ENCODE measurements at regions not wholly inside any gene's neighbourhood (a gene's known extent, or its start where the extent isn't known, plus 50 kb on each side); places are given as distances from the start of the nearest gene placed in this dataset.
A peak's percentile ranks its signal among the peaks of the same experiment; 100 is the strongest.

DNA sequence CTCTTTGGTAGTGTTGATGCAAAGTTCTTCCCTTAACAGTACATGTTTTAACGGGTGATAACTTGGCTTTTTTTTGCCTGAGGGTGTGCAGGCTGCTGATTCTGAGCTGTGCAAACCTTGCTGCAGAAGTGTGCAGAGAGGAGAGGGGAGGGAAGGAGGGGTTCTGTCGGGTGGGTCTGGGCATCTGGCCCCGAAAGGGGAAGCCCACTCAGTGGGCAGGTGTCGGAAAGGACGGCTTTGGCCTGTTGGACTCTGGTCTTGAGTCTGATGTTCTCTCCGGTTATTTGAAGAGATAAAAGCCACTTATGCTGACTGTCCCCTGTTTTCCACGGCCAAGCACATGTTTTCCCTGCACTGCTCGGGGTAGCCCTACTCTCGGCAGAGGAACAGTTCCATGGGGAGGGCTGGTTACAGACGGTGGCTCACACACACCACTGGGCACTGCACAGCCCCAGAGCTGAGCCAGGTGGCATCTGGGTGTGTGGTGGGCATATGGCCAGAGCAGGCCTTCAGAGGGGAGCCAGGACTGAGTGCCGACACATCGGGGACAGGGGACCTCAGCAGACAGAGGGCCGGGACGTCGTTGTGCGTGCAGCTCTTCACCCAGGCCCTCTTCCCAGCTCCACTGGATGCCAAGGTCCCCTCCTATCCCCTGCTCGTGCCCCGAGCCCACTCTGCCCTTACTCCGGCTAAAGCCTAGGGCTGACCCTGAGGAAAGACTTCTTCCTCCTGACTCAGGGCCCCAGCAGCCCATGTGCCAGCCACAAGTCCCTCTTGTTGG, 93.2 kb downstream of the TEX29 start:
- no peak for DNase-seq (ENCODE audit: low spot score)

DNA sequence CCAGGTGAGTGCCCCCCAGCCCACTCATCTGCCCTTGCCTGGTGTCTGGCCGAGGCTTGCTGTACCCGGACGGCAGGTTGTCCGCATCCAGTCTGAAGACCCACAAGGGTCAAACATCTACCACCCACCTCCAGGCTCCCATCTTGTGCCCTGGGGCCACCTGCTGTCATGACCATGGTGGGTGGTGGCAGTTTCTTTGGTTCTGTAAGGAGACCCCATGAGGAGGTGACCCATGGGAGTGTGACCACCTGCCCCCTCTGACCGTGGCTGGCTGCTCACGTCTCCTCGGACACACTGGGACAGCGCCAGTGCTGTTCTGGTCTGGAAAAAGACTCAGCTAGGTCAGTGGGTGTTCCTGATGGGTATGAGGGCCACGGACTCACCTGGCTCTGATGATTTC, 93.9 kb downstream of the TEX29 start:
- DNase-seq (ENCODE audit: low spot score) = no peak

DNA sequence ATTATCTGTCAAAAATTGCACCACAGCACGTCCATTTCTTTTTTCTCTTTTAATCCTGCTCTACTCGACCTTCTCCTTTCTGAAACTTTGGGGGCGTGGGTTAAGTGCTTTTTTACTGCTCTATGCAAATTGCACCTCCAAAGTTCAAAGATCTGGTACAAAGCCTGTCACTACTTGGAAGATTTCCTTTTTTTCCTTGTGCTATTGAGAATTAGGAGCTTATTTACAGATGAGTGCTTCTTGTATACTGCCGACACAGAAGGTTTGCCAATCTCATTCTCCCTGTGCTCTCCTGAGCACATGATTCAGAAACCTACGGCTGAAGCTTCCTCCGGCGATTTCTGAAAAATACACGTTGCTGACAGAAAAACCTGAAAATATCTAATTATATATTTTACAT, 94.8 kb downstream of the TEX29 start:
- no peak for DNase-seq (ENCODE audit: low spot score)

DNA sequence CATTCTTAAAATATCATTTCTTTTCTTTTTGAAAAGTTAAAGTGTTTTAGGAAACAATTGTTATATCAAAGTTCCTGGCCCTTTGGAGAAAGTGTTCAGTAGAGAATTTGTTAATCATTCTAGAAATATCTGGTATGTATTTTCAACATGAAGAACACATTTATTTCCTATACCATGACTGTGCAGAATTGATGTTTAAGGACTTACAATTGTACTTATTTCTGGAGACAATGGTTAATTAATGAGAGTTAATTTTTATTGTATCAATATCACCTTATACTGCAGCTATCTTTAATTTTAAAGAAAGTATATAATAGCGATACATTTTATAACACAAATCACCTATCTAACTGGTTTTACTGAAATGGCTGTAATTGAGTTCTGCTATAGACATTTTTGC, 95.3 kb downstream of the TEX29 start:
- DNase-seq (ENCODE audit: low spot score) = no peak

DNA sequence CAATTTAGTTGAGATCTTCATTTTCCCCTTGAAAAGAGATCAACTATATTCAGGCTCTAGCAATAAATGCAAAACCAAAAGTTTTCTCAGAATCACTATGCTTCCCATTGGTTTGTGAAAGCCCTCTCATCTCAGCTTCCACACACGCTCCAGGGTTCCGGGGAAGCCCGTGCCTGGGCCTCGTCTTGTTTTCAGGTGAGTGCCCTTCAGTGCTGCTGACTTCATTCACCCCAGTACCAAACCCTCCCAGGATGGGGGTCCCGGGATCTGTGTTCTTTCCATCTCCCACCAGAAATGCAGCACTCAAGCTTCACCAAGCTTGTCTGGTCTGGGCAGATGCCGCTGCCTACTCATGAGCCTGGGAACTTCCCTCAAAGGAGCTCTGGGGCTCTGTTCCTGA, 97.7 kb downstream of the TEX29 start:
- DNase-seq (ENCODE audit: low spot score) = no peak

DNA sequence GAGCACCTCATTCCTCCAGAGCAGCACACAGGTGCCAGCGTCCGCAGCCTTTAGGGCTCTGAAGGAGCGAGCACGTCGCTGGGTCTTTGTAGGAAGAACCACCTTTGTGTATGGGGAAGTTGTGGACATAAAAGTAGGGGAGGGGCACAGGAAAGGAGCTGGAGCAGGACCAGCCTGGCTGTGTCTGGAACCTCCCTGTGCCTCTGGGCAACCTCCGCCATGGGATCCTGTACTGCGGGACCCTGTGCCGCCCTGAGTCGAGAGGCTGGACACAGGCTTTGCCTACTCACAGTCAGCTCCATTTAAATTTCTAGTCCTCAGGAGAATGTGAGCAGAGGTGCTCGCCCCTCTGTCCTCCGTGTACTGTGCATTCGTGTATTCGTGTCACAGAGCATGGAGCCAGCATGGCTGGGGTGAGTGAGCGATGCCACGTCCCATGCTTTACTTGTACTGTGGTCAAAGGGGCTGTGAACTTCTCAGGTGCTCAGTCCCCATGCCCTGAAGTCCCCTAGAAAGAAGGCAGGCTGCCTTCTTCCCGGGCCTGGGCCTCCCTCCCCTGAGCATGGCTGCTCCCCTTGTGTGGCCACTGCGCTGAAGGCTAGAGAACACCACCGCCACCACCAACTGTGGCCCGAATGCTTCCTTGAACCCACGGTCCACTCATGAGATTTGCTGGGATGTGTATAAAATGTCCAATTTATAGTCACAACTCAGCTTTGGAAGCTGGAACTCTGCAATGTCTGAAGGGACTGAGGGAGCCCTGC, 99.9 kb downstream of the TEX29 start:
- DNase-seq (ENCODE audit: low spot score) = no peak

DNA sequence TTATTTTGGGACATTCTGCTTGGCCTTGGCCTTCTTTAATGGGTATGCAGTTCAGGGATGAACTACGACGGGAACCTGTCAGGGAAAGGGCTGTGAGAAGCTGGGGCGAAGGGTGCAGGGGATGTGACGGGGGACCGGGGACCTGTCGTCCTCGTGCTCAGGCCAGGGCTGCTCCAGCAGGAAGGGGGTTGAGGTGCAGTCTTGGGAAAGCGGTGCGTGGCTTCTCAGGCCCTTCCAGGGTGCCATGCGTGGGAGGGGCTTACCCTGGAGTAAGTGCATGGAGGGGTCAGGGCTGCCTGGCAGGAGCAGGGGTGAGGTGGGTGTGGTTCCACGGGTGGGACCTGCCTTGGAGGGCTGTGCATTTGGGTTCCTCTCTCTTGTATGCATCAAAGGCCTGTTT, 100.8 kb downstream of the TEX29 start:
- no peak for DNase-seq (ENCODE audit: low spot score)

DNA sequence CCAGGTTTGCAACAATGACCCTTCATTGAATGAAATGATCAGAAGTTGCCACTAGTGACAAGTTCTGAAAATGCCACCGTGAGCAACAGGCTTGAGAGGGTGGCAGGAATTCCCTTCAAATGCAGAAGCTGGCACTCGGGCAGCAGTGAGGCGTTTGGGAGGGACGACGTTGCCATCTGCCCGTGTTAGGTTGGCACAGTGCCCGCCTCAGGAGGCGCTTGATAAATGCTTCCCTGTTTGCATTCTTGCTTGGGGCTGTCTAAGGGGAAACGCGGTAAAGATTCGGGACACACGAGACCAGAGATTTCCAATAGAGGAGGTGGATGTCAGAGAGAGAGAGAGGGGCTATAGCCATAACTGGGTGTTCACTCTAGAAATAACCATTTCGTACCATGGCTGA, 101.9 kb downstream of the TEX29 start:
- no peak for DNase-seq (ENCODE audit: low spot score)

DNA sequence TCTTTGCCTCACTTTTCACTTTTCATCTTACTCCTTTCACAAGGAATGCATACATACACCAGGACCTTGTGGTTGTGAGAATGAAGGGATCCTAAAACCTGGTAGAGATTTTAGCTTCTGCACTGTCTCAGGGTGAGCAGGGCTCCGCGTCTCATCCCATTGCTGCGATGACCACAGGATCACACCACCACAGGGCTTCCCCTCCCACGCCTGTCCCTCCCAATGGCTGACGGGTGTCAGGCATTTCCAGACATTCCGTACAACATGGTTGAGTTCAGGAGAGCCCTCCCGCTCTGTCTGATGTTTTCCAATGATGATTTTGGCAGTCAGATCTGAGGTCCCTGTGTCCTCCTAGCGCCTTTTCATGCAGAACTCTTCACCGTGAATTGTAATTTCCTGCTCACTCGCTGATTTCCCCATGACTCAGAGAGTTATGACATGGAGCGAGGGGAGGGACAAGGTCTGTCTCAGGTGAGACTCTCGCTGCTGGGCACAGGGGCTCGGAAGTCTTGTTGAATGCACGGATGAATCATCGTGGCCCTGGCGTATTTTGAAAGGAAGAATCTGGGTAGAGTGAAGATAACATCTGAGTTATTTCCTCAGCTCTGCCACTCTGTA, 102.8 kb downstream of the TEX29 start:
- no peak for DNase-seq (ENCODE audit: low spot score)

DNA sequence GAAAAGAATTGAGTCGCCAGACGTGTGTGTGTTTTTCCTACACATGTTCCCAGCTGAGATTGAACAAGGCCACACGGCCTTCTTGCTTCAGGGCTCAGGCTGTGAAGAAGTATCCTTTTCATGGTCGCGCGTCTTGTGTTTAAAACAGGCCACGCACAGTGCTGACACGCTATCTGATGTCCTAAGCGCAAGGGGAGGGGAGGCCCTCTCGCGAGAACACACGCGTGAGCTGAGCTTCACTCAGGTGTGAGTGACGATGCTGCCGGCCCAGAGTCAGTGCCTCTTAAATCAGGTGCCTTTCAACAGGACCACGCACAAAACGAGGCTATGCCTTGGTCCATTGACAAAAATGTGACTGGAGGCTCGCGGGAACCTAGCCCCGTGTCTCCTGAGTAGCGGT, 103.7 kb downstream of the TEX29 start:
- DNase-seq (ENCODE audit: low spot score) = no peak

DNA sequence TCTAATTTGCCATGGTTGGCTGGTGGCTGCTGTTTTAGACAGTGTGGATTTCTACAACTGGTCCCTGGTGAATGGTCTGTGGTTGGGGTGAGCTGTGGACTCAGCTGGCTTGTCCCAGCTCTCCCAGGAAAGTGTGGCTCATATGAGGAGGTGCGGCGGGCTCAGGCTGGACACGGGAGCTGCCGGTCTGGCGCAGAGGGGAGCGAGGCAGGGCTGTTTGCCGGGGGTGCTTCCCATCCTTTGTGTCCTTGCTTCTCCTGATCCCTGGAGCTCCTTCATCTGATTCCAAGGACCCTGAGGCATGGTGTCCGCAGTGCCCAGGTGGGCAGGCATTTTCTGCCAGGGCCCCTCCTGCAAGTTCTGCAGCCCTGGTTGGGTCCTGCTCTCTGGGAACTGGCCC, 104.9 kb downstream of the TEX29 start:
- no peak for DNase-seq (ENCODE audit: low spot score)

DNA sequence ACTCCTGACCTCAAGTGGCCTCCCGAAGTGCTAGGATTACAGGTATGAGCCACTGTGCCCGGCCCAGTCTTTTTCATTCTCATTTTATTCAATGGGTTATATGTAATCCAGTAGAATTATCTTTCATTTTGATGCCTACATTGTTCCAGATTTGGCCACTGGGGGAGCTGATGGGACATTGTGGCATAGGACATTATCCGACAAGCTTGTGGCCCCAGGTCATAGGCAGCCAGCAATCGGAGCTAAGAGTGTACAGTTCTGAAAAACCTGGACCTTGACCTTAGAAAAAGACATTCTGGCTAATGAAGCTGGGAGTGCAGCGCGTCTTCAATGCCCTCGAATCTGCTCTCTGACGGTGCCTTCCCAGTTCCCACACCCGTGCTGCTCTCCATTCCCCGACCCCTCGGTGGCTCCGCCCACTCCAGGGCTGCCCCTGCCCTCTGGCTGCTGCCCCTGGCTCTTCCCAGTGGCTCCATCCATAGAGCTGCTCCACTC, 108.7 kb downstream of the TEX29 start:
- DNase-seq (ENCODE audit: low spot score) = peak; percentile 49

DNA sequence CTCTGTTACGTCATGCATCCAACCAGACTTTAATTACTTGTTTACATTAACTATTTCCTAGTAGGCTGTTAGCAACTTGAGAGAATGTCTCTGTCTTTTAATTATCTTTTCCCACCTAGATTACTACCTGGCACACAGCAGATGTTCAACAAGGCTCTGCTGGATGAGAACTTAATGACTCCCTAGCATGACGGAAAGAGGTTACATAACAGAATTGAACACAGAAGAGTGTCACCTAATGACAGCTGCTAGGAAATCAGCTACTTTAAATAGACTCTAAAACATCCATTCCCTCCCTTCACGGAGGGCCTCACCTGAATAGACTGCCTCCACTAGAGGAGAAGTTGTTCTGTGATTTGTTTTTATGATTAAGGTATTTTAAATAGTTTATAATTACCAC, 110.8 kb downstream of the TEX29 start:
- DNase-seq (ENCODE audit: low spot score) = no peak

DNA sequence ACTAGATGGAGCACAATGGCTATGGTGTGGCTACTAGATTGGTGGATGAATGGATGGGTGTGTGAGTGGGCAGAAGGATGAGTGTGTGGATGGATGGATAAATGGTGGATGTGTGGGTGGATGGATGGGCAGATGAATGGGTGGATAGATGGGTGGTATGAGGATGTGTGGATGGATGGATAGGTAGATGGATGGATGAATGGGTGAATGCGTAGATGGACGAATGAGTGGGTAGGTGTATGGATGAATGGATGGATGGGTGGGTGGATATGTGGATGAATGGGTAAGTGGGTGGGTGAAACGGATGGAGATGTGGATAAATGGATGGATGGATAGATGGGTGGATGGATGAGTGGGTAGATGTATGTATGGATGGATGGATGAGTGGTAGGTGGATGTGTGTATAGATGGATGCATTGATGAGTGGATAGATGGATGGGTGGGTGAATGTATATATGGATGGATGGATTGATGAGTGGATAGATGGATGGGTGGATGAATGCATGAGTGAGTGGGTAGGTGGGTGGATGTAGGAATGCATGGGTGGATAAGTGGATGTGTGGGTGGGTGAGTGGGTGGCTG, 114.2 kb downstream of the TEX29 start:
- no peak for DNase-seq (ENCODE audit: low spot score)

DNA sequence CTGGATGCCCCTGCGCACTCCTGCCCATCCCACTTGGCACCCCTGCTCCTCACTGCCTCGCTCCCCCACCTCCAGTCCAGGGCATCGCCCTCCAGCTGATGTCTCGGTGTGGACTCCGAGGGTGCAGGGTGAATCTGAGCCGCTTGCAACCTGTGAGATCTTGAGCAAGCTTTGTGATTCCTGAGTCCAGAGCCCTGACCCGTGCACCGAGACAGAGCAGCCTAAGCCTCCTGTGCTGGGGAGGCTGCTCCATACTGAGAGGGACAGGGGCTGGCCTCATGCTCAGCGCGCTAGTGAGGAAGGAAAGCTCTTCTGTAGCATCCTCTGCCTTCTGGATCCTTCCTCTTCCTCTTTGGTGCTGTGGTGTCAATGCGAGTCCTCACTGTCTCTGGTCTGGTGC, 116.0 kb downstream of the TEX29 start:
- DNase-seq (ENCODE audit: low spot score) = no peak

DNA sequence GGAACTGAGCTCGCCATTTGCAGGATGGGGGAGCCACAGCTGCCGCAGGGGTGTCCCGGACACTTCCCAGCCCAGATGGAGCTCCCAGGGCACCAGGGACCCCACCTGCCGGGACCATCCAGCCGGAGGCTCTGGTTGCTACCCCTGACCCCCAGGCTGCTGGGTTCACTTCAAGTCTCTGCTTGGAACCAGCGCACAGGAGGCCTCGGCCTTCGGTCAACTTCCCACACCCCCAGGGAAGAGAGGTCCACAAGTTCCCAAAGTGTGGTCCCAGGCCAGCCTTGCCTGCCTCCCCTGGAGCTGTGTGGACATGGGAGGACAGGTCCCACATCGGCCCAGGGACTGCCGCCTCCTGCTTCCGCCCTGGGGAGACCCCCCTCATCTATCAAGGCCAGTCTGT, 117.0 kb downstream of the TEX29 start:
- DNase-seq (ENCODE audit: low spot score) = no peak

DNA sequence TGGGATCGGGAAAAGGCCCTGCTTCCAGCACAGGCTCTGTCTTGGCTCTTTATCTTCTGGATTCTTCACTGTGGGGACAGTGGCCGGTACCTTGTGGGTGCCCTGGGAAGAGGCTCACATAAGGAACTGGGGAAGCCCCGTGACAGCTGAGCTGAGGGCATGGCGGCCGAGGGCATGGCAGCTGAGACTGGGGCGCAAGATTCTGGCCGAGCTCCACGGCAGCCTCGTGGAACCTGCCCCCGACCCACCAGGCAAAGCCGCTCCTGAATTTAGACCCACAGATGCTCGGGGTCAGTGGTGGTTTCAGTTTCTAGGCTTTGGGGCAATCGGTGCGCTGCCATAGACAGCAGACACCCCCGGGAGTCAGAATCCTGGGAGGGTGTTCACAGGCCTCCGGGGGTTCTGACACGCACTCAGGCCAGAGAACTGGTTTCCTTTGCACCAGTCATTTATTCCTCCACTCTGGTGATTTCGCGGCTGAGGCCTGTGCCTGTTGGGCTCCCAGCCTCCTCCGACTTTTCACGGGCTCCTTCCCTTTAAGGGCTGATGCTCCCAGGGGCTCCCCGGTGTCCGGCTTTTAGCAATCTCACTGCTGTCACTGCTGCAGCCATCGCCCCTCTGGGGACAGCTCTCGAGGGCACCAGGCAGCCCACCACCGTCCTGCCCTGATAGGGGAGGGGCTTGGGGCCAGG, 117.6 kb downstream of the TEX29 start:
- DNase-seq (ENCODE audit: low spot score) = no peak

DNA sequence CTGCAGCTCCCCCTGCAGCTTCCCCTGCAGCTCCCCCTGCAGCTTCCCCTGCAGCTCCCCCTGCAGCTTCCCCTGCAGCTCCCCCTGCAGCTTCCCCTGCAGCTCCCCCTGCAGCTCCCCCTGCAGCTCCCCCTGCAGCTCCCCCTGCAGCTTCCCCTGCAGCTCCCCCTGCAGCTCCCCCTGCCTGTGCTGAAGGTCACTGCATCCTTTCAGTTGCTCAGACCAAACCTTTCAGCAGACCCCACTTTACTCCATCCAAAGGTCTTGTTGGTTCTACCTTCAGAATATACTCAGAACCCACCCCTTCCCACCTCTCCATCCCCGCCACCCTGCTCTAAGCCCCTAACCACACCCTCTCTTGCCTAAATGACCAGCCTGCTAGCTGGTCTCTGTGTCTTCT, 120.0 kb downstream of the TEX29 start:
- peak; percentile 7 for DNase-seq (ENCODE audit: low spot score)

DNA sequence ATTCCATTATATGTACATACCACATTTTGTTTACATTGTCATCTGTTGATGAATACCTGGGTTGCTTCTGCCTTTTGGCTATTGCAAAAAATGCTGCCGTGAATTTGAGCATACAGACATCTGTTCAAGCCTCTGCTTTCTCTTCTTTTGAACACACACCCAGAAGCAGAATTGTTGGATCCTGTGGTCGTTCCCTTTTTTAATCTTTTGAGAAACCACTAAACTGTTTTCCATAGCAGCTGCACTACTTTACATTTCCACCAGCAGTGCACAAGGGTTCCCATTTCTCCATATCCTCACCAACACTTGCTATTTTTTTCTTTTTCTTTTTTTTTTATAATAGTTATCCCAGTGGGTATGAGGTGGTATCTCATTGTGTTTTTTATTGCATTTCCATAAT, 123.5 kb downstream of the TEX29 start:
- no peak for DNase-seq (ENCODE audit: low spot score)

DNA sequence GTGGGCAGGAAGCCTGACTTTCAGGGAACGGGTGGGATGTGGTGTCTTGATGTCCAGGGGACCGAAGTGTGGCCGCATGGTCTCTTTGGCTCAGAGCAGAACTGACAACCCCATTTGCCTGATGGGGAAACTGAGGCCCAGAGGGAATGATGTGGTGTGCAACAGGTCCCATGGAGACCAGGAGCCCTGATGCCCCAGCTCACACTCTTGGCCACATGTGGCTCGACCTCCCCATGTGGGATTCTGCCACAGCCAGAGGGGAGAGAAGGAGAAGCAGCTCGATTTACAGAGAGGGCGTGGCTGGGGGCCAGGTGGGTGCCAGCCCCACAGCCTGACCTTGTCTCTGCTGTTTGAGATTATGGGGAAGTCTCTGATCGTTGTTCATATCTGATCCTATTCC, 128.1 kb downstream of the TEX29 start:
- no peak for DNase-seq (ENCODE audit: low spot score)

DNA sequence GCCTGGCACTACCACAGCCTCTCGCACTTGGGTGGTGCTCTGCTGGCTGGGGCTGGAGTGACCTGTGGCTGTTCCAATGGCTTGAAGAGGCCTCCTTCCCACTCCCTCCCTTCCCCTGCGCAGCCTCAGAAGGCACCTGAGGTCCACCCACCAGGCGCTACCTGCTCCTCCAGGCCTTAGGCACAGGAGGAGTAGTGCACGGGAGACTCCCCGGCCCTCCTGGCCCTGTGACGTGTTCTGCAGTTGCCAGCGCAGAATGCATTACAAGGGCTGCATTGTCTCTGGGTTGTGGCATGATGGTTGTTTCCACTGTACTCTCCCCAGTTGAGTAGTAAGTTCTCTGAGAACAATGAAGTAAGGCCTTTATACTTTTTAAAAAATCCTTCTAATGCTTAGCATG, 128.6 kb downstream of the TEX29 start:
- no peak for DNase-seq (ENCODE audit: low spot score)

DNA sequence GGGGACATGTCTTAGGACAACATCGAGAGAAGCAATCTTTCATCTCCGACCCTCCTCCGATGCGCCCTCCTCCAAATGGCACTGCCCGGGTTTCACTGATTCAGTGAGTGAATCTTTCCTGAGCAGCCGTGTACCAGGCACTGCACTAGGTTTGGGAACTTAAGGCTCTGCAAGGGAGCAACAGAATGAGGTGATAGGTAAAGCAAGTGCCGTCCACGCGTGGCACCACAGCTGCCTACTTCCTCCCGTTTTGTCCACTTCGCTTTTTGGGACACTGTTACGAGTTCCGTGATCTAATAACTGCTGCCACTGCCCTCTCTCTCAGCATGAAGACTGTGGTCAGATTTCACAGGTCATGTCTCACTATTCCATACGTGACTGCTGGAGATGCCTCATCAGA, 131.0 kb downstream of the TEX29 start:
- DNase-seq (ENCODE audit: low spot score) = no peak

Measured in RKO (cell line).